Suppressor macrophage treated with lipopolysaccharide for 1 hour (primary cell): ENCODE measurements at regions not wholly inside any gene's neighbourhood (a gene's known extent, or its start where the extent isn't known, plus 50 kb on each side); places are given as distances from the start of the nearest gene placed in this dataset.

Experiments used
- DNase-seq, 3 donors: peaks; one replicate each; pipeline ENCODE4 v3.0.0-alpha.2; 2020 to 2022

DNA sequence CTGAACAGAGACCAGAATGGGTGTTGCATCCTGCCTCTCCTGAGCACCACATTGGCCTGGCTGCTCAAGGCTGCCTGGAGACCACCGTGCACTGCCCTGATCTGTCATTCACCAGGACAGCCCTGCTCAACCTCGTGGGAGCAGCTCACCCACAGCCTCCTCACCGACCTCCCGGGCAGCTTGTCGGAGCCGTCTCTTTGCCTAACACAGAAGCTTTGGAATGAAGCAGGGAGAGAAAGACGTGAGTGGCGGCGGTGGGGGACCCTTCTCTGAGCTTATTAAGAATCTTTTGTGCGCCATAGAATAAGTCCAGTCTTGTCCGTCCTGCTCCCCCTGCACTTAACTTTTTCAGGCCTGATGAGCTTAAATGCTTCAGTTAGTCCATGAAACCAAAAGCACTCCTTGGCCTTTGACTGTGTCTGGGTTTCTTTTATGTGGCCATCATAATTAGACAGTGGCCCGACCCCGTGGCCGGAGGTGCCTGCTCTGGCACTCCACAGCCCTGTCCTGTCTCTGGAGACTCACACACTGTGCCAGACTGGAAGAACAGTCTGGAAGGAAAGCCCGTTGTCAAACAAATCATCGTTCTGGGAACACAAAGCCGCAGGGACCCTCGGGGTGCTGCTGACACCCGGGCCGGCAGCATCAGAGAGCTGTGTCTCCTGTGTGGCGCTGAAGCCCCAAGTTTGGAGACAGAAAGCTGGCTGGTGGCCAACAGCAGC lies 192.8 kb downstream of the BCOR start:
- no peak for DNase-seq

DNA sequence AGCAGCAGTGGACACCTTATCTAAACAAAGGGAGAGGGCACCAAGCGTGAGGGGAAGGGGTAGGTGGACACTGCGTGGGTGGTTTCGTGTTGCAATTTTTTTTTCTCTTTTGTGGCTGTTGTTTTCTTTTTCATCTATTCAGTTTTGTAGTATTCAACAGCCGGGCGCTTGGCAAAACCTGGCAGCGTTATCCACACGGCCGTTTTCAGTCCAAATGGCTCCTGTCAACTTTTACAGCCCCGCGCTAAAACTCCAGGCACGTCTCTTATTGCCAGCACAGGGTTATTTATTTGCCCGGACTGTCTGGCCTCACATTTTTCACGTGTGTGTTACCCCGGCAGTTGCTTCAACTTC lies 192.2 kb downstream of the BCOR start:
- no peak for DNase-seq

DNA sequence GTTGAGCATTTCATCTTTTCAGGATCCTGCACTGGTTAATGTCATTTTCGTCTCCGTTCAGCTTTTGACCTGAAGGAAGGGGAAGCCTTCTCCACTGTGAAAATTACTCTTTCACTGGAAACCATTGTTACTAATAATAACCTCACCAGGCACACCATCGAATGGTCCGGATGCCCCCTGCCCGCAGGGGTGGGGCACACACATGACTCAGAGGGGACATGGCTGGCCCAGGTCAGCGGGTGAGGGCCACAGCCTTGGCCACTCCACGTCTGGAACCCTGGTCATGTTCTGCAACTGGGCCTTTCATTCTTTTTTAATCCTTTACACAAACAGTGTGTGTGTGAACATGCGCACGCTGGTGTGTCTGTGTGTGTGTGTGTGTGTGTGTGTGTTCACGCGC lies 191.8 kb downstream of the BCOR start:
- no peak for DNase-seq

DNA sequence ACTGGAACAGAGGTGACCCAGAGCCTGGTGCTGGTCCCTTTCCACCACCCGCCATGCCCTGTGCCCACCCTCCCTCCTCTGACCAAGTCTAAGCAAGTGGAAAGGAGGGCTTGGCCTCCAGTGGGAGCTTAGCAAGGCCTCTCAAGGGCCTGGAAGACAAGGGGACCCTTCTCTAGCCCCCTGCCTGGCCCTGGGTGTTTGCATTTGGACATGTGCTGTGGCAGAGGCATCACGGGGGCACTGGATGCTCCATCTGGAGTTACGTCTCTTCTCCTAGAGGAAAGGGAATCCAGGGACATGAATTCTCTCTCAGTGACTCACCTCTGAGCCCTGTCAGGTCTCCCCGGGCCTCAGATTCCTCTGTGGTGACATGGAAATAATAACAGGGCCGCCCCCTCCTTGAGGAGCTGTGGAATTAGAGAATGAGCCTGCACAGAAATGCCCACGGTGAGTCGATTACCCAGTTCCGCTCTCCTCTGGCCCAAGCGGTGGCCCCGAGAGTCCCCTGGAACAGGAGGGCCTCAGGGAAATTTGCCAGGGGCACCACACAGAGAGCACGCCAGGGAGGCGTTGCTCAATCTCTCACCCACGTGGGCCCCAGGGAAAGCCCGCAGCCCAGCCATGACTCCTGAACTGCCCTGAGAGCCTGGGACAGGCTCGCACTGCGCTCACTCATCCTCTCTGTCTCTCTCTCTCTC lies 189.6 kb downstream of the BCOR start:
- peak; percentile 87 to 91 (median 87) for DNase-seq

DNA sequence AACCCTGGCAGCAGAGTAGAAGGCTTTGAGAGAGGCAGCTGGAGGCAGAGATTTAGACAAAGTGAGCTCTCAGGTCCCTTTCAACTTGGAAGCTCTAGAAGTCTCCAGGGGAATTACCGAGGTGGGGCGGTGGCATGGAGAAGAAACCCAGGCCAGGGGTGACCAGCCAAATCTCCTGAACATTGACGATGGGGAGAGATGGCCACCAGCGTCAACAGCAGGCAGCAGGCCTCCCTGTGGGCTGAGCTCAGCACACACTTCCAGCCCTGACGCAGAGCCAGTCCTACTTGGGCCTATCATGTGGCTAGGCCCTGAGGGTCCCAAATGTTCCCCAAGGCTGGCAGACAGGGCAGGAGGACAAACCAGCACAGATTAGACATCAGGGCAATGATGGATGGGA lies 187.8 kb downstream of the BCOR start:
- no peak for DNase-seq

DNA sequence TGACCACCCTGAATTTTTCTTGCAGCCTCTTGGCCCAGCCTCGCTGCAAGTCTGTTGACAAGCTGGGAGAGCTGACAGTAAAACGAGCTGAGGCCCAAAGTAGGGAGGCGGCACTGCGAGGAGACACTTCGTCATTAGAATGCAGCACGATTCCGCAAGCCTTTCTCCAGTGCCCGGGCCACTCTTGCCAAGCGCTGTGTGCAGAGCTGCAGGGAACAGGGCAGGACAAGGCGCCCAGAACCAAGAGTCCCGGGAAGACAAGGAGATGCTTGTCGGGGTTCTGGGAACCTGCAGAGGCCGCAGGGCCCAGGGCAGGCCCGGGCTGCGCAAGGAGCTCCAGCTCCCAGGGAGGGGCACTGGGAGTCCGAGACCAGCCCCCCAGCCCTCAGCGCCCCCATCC lies 187.1 kb downstream of the BCOR start:
- DNase-seq = no peak

DNA sequence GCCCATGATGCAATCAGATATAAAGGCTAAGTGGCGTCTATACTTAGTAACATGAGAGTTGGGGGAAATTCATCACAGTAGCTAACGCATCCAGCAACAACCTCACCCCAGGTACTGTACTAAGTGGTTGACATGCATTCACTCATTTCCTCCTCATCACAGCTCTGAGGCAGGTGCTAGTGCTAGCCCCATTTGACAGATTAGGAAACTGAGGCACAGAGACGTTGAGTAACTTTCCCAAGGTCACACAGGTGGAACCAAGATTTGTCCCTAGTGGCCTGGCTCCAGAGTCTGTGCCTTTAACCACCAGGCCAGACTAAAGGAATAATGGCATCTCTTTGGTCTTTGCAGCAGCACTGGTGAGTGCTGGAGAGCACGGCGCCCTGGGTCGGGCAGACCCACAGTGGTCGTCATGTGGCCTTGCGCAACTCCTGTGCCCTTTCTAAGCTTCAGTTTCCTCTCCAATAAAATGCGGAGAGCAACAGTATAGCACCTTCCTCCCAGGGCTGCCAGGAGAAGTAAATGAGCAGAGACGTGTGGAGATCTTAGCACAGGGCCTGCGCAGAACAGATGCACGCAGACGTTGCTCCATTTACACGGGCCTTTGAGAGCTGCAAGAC lies 186.4 kb downstream of the BCOR start:
- no peak for DNase-seq

DNA sequence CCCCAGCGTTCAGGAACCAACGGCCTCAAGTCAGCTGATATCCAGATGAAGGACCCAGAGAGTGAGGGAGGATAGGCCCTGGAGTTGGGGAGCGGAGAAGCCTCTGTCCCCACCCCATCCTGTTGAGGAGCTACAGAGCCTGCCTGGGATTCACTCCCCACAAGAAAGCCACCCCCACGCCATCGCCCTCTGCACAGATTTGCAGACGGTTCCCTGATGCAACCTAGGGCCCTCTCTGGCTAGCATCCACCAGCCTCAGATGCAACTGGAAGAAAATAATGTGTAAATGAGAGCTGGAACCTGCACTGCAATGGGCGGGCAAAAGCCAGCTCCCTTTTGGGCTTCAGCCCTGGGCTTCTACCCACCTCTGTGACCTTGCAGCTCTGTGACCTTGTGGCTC lies 185.6 kb downstream of the BCOR start:
- no peak for DNase-seq

DNA sequence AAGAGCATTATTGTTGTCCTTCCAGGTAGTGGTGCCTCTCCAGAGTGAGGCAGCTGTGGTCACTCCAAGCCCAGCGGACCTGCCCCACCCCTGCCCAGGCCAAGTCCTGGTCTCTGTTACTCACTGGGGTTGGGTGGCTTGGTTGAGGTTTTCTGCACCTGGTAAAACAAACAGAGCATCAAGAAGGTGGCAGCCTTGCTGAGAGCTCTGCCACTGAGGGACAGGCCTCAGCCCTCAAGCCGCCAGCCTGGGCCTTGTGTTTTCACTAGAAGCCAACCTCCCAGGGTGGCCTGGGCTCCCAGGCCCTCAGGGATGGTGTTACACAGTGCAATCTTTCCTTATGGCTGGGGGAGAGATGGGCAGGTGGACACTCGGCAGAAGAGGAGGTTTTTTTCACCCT lies 182.7 kb downstream of the BCOR start:
- DNase-seq = no peak

DNA sequence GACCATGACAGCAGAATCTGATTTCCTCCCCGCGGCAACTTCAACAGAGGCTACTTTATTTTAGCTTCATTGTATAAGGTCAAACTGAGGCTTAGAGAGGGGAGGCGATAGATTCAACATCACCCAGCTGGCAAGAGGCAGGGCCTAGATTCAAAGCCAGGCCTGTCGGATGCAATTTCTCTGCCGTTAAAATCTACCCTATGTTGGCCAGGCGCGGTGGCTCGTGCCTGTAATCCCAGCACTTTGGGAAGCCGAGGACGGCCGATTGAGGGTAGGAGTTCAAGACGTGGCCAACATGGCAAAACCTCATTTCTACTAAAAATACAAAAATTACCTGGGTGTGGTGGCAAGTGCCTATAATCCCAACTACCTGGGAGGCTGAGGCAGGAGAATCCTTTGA lies 182.2 kb downstream of the BCOR start:
- no peak for DNase-seq

DNA sequence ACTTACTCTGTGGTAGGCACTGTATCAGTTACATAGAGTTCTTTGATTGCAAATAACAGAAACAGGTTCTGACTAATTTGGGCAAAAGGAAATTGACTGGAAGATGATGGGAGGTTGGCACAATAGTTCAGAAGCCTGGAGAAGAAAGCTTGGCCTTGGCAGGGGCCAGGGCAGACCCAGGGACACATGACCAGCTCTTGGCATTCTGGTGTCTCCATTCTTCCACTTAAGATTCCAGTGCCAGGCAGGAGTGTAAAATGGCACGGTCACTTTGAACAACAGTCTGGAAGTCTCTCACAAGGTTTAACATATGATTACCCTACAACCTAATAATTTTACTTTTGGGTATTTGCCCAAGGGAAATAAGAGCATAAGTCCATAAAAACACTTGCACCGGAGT lies 175.9 kb downstream of the BCOR start:
- DNase-seq = no peak

DNA sequence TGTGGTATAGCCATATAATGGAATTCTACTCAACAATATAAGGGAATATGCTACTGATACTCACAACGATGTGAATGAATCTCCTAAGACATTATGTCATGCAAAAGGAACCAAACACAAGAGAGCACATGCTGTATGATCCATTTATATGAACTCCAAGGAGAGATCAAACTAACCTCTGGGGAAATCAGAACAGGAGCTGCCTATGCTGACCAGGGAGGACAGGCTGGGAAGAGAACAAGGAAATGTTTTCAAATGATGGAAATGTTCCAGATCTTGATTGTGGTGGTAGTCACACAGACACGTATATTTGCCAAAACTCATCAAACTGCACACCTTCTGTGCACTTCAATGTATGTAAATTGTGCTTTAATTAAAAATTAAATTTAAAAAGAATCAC lies 175.3 kb downstream of the BCOR start:
- DNase-seq = no peak

DNA sequence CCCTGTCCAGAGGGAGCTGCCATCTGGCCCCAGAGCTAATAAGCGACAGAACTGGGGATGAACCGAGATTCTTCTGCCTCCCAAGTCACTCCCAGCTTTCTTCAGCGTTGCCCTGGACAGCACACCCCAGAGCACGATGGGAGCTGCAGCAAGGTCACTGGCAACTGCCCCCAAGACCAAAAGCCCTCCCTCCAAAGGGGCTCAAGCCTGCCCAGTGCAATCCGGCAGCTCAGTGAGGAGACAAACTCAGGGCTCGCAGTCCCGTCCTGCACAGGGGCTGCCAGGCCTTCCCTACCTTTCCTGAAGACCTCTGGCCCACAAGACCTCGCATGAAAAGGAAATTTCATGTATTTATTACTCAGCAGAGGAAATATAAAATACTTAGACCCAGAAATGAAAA lies 174.8 kb downstream of the BCOR start:
- DNase-seq = no peak

DNA sequence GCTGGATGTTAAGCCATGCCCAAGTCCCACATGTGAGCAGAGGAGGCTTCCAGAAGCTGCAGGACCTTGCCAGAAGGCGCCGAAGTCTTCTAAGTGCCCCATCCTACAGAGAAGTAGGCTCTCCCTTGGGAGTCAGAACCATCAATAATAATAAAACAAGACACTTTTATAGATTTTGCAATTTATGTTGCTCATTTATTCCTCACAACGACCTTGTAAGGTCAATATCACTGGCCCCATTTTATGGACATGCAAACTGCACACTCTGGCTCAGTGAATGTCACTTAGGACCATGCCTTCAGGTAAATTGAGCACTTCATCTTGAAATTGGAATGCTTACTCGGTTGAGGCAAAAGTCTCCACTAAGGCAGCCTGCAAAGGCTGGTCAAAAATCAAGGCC lies 170.4 kb downstream of the BCOR start:
- DNase-seq = no peak

DNA sequence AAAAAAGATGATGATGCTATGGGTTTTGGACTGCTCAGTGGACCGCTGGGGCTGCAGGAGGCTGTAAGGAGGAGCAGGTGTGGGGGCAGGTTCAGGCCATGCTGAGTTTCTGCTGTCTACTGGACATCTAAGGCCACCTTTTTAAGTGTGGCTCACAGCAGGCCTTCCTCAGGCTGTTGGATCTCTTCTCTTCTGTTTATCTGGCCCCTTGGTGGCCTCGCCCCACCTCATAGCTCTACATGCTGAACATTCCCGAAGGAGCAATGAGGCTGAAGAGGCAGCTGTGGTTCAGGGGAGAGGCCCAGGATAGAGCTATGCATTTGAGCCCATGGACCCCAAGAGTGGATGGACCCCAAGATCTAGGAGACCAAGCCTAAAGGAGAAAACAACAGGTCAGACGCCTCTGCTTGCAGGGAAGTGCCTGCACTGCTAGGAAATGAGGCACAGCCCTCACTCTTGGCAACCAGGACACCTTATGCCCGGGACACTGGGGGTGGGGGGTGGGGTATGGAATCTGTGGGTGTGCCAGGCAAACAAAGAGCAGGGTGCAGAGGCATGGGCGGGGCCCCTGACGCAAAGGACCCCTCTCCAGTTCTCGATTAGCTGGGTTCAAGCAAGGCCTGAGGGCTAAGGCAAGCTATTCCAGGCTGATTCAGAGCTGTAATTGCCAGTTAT lies 168.9 kb downstream of the BCOR start:
- no peak for DNase-seq

DNA sequence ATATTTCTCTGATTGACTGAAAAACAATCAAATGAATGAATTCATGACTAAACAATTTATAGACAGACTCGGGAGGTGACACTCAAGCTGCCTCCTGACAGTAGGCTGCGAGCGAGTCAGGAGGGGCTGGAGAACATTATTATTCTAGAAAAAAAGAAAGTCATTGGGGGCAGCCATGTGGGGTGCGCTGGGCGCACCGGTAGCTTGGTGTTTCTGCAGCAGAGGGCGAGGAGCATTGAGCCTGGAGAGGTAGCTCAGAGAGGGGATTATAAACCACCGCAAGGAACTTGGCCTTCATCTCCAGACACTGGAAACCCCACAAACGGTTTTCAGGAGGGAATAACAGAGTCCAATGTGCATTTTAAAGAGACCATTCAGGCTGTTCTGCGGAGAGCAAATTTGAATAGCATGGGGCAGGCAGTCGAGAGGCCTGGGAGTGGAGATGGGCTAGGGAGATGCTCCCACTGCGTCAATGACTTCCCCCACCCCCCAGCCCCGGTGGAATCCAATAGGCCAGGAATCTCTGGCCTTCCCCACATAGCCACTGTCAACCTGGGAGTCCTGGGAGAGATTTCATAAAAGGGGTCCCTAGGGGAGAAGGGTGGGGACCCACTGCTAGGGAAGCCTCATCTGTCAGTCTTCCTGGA lies 168.3 kb downstream of the BCOR start:
- DNase-seq = no peak

DNA sequence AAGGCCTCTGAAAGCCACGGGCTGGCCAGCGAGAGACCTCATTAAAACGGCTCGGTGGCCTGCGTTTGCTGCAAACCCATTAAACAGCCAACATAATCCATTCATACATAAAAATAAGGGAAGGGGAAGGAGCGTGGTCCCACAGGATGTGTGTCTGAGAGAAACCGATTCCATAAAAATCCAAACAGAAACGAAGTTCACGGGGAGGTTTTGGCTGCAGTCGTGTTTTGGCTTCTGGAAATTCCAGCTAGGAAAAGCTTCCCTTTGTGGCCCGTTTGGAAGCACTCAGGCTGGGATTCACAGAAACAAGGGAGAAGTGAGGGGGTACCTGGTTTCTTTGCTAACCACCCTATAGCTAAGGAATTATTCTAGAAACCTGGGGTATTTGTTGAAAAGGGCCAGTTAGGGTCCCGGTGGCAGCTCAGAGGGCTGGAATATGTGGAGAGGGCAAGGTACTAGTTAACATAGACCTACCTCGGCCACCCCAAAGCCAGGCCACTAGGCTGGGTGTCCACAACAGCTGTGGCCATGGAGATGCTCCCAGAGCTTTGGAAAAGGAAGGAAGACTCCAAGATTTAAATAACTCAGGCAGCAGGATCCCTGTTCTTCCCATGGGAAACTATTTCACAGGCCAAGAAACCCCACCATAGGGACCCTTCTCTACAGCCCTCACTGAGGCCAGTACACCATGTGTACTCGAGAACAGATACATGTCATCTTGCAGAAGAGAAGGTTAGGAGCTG lies 166.8 kb downstream of the BCOR start:
- DNase-seq = no peak

DNA sequence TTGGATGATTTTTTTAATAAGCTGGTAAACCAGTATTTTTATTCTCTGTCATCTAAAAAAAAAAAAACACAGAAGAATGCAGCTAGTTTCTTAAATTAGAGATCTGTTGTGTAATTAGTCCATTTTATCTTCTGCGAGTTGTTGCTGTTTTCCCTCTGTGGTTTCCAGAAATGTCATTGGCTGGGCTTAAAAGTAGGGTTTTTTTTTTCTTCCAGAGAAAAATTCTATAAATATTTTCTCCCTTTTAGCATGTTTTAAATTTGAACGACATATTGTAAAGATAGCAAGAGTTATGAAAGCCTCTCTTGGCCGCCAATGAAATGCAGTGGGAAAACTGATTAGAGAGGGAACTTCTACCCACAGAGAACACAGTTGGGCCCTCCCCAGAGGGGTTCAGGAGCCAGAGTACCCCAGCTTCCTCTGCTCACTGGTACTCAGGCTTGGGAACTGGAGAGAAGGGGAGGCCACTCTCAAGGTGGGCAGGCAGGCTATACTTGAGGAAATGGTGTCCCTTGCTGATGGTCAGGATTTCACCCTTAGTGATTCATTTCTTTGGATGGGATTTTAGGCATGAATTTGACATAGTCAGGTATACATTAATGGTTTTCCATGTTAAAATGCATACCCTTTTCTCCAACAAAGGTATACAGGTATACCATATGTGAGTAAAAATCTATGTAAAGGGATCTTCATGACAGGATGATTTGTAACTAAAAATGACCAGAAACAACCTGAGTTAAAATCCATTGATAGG lies 166.1 kb downstream of the BCOR start:
- no peak for DNase-seq

DNA sequence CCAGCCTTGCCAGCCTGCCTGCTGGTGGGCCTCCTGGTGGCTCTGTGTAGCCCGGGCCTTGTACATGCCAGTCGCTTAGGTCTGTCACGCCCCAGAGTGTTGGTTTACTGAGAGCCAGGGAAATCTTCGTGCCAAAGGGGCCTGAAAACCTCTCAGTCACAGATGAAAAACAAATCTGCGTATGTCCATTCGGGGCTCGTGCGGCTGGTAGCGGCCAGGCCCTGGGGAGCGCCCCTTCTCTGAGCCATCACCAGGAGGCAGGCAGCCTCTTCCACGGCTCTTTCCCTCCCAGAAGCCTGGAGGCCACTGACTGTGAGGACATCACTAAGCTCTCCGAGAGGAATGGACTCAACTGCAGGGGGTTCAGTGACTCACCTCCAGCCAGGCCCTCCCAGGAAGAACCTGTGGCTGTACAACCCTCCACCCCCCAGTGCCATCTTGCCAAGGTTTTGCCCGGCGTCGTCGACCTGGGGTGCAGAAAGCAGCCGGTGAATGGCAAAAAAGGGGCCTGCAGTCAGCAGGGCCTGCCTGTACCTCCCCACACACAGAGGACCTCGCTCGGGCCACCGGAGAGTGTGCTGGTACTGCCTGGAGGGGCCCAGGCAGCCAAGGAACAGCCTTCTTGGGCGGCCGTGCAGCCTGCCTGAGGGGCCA lies 162.2 kb downstream of the BCOR start:
- DNase-seq = no peak

DNA sequence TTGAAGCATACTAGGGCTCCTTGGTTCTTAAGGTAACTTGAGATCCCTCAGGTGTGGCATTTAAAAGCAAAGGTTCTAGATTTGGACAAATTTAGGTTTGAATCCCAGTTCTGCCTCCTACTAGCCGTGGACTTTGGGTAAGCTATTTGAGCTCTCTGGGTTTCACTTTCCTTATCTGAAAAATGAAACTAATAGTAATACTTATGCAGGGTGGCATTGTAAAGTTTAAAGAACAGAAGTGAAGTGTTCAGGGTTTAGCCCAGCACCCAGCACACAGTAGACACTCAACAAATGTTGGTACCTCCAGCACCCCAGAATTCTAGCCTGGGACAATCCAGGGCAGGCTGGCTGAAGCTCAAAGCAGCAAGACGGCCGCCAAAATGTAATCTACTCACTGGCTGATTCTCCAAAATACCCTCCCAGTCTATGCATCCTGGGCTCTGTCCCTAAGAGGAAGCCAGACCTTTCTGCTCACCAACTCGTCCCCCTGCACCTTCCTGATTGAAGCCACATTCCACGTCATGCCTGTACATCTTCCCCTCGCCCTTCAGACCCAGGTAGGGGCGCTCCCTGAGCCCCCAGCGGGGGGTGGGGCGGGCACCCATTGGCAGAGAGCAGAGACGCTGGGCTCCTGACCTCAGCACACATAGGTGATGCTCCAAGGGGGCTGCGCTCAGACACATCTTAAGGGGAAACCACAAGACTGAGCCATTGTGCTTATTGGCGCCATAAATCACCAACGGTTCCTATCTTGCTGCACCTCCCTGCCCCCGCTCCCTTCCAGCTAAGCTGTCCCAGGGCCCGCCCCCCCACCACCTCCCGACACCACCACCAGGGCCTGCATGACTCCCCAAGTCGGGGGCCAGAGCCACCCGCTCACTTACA lies 160.6 kb downstream of the BCOR start:
- DNase-seq = peak; percentile 15 to 35 (median 26)
